ENCODE measurements at regions not wholly inside any gene's neighbourhood (a gene's known extent, or its start where the extent isn't known, plus 50 kb on each side); places are given as distances from the start of the nearest gene placed in this dataset.

GRCh38 chr22:48267681-48268080, 1505.2 kb downstream of the TBC1D22A start:
- Histone ChIP-seq H3K9ac (ENCODE audit: low read length) (no peak overlapping the region), H3K27me3 (ENCODE audit: low read length) (peaks cover 2% of the 10 kb centered on the region; the same call in 1 of the 2 replicates), H3K9me2 (replicated peaks; ENCODE audit: insufficient read depth, low read length) (no peaks in the 10 kb centered on the region), H3K4me1 (ENCODE audit: low read length) (peaks cover 22% of the 10 kb centered on the region), H3K4me2 (ENCODE audit: low read depth, low read length, poor library complexity, severe bottlenecking) (no peak overlapping the region), H4K20me1 (ENCODE audit: insufficient read depth, low read depth, low read length) (no peaks in the 10 kb centered on the region), H3K36me3 (ENCODE audit: insufficient read depth, low read length) (no peaks in the 10 kb centered on the region), H3K27ac (ENCODE audit: low read length) (no peak overlapping the region), H2AFZ (ENCODE audit: low read length) (no peak overlapping the region), H3K4me3 (ENCODE audit: low read length) (no peak overlapping the region), H3K79me2 (ENCODE audit: low read length) (no peaks in the 10 kb centered on the region), H3K9me3 (ENCODE audit: low read length) (no peaks in the 10 kb centered on the region)
- no peak for DNase-seq

- H3K27ac ChIP-seq (ENCODE audit: low read length): no peak overlapping the region
- H2AFZ ChIP-seq (ENCODE audit: low read length): no peak overlapping the region
- H3K27me3 ChIP-seq (ENCODE audit: low read length): peaks cover 2% of the 10 kb centered on the region; the same call in 1 of the 2 replicates
- no peaks in the 10 kb centered on the region for H4K20me1 ChIP-seq (ENCODE audit: insufficient read depth, low read depth, low read length)
- no peak overlapping the region for H3K9ac ChIP-seq (ENCODE audit: low read length)
- no peaks in the 10 kb centered on the region for H3K79me2 ChIP-seq (ENCODE audit: low read length)
- no peak overlapping the region for H3K4me3 ChIP-seq (ENCODE audit: low read length)
- DNase-seq: no peak
- H3K9me3 ChIP-seq (ENCODE audit: low read length): no peaks in the 10 kb centered on the region
- H3K4me2 ChIP-seq (ENCODE audit: low read depth, low read length, poor library complexity, severe bottlenecking): no peak overlapping the region
- peaks cover 22% of the 10 kb centered on the region for H3K4me1 ChIP-seq (ENCODE audit: low read length)
- no peaks in the 10 kb centered on the region for H3K36me3 ChIP-seq (ENCODE audit: insufficient read depth, low read length)
- no peaks in the 10 kb centered on the region for H3K9me2 ChIP-seq (replicated peaks; ENCODE audit: insufficient read depth, low read length)
Observed at GRCh38 chr22:48265000-48265625, 1502.7 kb downstream of the TBC1D22A start.

DNA sequence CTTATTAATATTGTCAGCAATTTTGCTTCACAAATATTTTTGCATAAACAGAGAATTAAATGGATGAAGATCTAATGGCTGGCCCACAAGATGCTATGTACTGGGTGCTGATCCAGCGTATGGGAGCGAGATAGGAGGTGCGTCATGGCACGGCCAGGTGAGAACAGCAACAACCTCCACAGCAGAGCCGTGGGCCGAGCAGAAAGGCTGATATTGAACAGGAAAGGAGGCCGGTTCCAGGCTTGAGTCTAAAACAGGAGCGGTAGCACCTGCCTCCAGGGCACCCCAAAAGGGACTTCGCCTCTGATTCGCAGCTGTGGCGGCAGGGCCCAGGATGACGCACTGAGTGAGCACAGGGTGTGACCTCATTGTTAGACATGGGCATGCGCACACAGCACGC, 1502.1 kb downstream of the TBC1D22A start:
- Histone ChIP-seq H3K9me3 (ENCODE audit: low read length) (no peaks in the 10 kb centered on the region), H3K4me1 (ENCODE audit: low read length) (peaks cover 20% of the 10 kb centered on the region), H2AFZ (ENCODE audit: low read length) (no peak overlapping the region), H3K79me2 (ENCODE audit: low read length) (no peaks in the 10 kb centered on the region), H3K9me2 (replicated peaks; ENCODE audit: insufficient read depth, low read length) (no peaks in the 10 kb centered on the region), H3K27me3 (ENCODE audit: low read length) (peaks cover 2% of the 10 kb centered on the region; the same call in 1 of the 2 replicates), H3K27ac (ENCODE audit: low read length) (no peak overlapping the region), H3K36me3 (ENCODE audit: insufficient read depth, low read length) (no peaks in the 10 kb centered on the region), H3K4me3 (ENCODE audit: low read length) (no peak overlapping the region), H4K20me1 (ENCODE audit: insufficient read depth, low read depth, low read length) (no peaks in the 10 kb centered on the region), H3K4me2 (ENCODE audit: low read depth, low read length, poor library complexity, severe bottlenecking) (no peak overlapping the region), H3K9ac (ENCODE audit: low read length) (no peak overlapping the region)
- DNase-seq: no peak

DNA sequence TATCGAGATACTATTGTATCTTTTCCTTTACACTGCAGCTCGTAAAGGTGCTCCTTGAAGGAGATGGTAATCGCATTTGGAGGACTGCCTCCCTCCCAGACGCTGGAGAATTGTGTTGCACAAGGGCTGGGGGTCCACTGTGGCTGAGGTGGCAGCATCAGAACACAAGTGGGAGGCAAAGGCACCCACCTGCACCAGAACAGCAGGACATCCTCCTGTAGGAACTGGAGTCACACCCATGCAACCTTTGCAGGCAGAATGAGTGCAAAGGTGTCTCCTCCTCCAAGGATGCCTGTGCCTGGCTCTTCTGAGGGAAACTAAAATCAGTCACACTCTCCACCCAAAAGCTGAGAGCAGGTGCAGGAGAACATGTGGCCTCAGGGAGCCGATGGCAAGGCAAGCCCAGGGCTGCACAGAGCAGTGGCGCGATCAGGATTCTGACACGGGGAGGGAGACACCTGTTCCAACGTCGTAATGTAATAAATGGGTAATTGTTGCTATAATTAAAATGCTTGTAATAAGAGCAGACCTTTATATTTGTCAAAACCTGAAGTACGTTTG, 1501.4 kb downstream of the TBC1D22A start:
- Histone ChIP-seq H2AFZ (ENCODE audit: low read length) (no peak overlapping the region), H3K27me3 (ENCODE audit: low read length) (no peaks in the 10 kb centered on the region), H3K36me3 (ENCODE audit: insufficient read depth, low read length) (no peaks in the 10 kb centered on the region), H4K20me1 (ENCODE audit: insufficient read depth, low read depth, low read length) (no peaks in the 10 kb centered on the region), H3K9ac (ENCODE audit: low read length) (no peak overlapping the region), H3K4me1 (ENCODE audit: low read length) (peaks cover 13% of the 10 kb centered on the region), H3K79me2 (ENCODE audit: low read length) (no peaks in the 10 kb centered on the region), H3K9me3 (ENCODE audit: low read length) (no peaks in the 10 kb centered on the region), H3K9me2 (replicated peaks; ENCODE audit: insufficient read depth, low read length) (no peaks in the 10 kb centered on the region), H3K4me2 (ENCODE audit: low read depth, low read length, poor library complexity, severe bottlenecking) (no peak overlapping the region), H3K27ac (ENCODE audit: low read length) (no peak overlapping the region), H3K4me3 (ENCODE audit: low read length) (no peak overlapping the region)
- no peak for DNase-seq

GRCh38 chr22:48263431-48263765, 1500.9 kb downstream of the TBC1D22A start:
- DNase-seq: no peak
- Histone ChIP-seq H3K4me2 (ENCODE audit: low read depth, low read length, poor library complexity, severe bottlenecking) (no peak overlapping the region), H3K27ac (ENCODE audit: low read length) (no peak overlapping the region), H3K4me3 (ENCODE audit: low read length) (no peak overlapping the region), H3K27me3 (ENCODE audit: low read length) (no peaks in the 10 kb centered on the region), H3K9me2 (replicated peaks; ENCODE audit: insufficient read depth, low read length) (no peaks in the 10 kb centered on the region), H3K9me3 (ENCODE audit: low read length) (no peaks in the 10 kb centered on the region), H3K4me1 (ENCODE audit: low read length) (peaks cover 11% of the 10 kb centered on the region), H4K20me1 (ENCODE audit: insufficient read depth, low read depth, low read length) (no peaks in the 10 kb centered on the region), H3K79me2 (ENCODE audit: low read length) (no peaks in the 10 kb centered on the region), H3K9ac (ENCODE audit: low read length) (no peak overlapping the region), H2AFZ (ENCODE audit: low read length) (no peak overlapping the region), H3K36me3 (ENCODE audit: insufficient read depth, low read length) (no peaks in the 10 kb centered on the region)

DNA sequence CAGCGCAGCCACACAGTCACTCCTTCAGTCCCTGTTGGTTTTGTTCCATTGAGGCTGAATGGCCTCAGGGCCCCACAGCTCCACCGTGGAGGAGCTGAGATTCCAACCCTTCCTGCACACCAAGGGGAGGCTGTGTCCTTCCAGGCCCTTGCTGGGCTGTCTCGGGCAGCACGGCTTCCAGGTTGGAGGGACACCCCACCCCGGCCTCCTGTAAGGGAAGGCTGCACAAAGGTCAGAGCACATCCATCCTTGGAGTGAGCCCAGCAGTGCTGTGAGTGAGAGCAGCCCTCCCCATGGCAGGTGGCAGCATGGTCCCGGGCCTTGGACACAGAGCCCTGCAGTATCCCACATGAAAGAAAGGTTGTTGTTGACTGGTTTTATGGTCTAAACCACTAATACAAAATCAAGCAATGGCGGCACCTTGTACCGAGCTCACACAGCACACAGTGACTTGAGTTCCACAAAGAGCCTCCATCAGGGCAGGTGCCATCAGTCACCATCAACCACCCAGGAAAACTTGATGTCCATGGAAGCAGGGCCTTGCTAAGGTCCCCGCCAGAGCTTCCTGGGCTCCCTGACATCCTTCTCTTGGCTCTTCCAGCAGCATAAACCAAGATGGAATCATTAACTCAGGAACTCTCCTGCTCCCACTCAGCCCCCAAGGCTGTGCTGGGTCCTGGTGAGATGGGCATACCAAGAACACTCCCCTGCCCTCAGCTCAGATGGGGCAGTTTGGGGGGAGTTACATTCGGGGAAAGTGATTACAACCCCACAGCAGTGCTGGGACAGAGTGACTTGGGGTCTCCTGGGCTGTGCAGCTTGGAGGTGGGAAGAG, 1500.4 kb downstream of the TBC1D22A start:
- no peak overlapping the region for H3K4me2 ChIP-seq (ENCODE audit: low read depth, low read length, poor library complexity, severe bottlenecking)
- no peak for DNase-seq
- no peak overlapping the region for H2AFZ ChIP-seq (ENCODE audit: low read length)
- no peaks in the 10 kb centered on the region for H3K27me3 ChIP-seq (ENCODE audit: low read length)
- no peak overlapping the region for H3K4me3 ChIP-seq (ENCODE audit: low read length)
- no peaks in the 10 kb centered on the region for H4K20me1 ChIP-seq (ENCODE audit: insufficient read depth, low read depth, low read length)
- no peaks in the 10 kb centered on the region for H3K9me2 ChIP-seq (replicated peaks; ENCODE audit: insufficient read depth, low read length)
- peaks cover 11% of the 10 kb centered on the region for H3K4me1 ChIP-seq (ENCODE audit: low read length)
- H3K36me3 ChIP-seq (ENCODE audit: insufficient read depth, low read length): no peaks in the 10 kb centered on the region
- no peaks in the 10 kb centered on the region for H3K79me2 ChIP-seq (ENCODE audit: low read length)
- no peak overlapping the region for H3K9ac ChIP-seq (ENCODE audit: low read length)
- H3K9me3 ChIP-seq (ENCODE audit: low read length): no peaks in the 10 kb centered on the region
- no peak overlapping the region for H3K27ac ChIP-seq (ENCODE audit: low read length)

GRCh38 chr22:48261706-48262105, 1499.3 kb downstream of the TBC1D22A start:
- no peaks in the 10 kb centered on the region for H3K9me2 ChIP-seq (replicated peaks; ENCODE audit: insufficient read depth, low read length)
- H3K27me3 ChIP-seq (ENCODE audit: low read length): no peaks in the 10 kb centered on the region
- H2AFZ ChIP-seq (ENCODE audit: low read length): no peak overlapping the region
- no peak overlapping the region for H3K4me2 ChIP-seq (ENCODE audit: low read depth, low read length, poor library complexity, severe bottlenecking)
- H3K79me2 ChIP-seq (ENCODE audit: low read length): no peaks in the 10 kb centered on the region
- H3K36me3 ChIP-seq (ENCODE audit: insufficient read depth, low read length): no peaks in the 10 kb centered on the region
- no peak for DNase-seq
- H3K4me1 ChIP-seq (ENCODE audit: low read length): peaks cover 10% of the 10 kb centered on the region
- no peak overlapping the region for H3K27ac ChIP-seq (ENCODE audit: low read length)
- no peak overlapping the region for H3K4me3 ChIP-seq (ENCODE audit: low read length)
- no peaks in the 10 kb centered on the region for H4K20me1 ChIP-seq (ENCODE audit: insufficient read depth, low read depth, low read length)
- no peaks in the 10 kb centered on the region for H3K9me3 ChIP-seq (ENCODE audit: low read length)
- H3K9ac ChIP-seq (ENCODE audit: low read length): no peak overlapping the region

DNA sequence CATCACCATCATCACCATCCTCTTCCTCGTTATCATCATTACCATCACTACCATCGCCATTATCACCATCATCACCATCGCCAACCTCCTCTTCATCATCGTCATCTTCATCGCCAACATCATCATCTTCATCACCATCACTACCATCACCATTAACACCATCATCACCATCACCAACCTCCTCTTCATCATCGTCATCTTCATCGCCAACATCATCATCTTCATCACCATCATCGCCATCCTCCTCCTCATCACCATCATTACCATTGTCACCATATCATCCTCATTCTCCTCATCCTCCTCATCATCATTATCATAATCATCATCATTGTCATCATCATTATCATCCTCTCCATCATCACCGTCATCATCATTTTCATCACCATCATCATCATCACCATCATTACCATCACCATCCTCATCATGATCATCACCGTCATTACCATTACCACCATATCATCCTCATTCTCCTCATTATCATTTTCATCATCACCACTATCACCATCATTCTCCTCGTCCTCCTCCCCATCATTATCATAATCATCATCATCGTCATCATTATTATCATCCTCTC, 1498.7 kb downstream of the TBC1D22A start:
- Histone ChIP-seq H4K20me1 (ENCODE audit: insufficient read depth, low read depth, low read length) (no peaks in the 10 kb centered on the region), H3K27ac (ENCODE audit: low read length) (no peak overlapping the region), H3K4me2 (ENCODE audit: low read depth, low read length, poor library complexity, severe bottlenecking) (no peak overlapping the region)

More for the DNA sequence above, 1498.7 kb downstream of the TBC1D22A start:
- H3K4me1 ChIP-seq (ENCODE audit: low read length): peaks cover 10% of the 10 kb centered on the region
- H3K9me3 ChIP-seq (ENCODE audit: low read length): no peaks in the 10 kb centered on the region
- no peak overlapping the region for H3K9ac ChIP-seq (ENCODE audit: low read length)
- no peak overlapping the region for H2AFZ ChIP-seq (ENCODE audit: low read length)
- H3K27me3 ChIP-seq (ENCODE audit: low read length): no peaks in the 10 kb centered on the region
- no peaks in the 10 kb centered on the region for H3K36me3 ChIP-seq (ENCODE audit: insufficient read depth, low read length)
- H3K9me2 ChIP-seq (replicated peaks; ENCODE audit: insufficient read depth, low read length): no peaks in the 10 kb centered on the region
- H3K4me3 ChIP-seq (ENCODE audit: low read length): no peak overlapping the region
- H3K79me2 ChIP-seq (ENCODE audit: low read length): no peaks in the 10 kb centered on the region
- no peak for DNase-seq

Data from Karpas-422 (cell line).